ENCODE measurements at regions not wholly inside any gene's neighbourhood (a gene's known extent, or its start where the extent isn't known, plus 50 kb on each side); places are given as distances from the start of the nearest gene placed in this dataset.
"Not testable (repeated sequence)": the region's sequence is repeated elsewhere in the genome, so short reads cannot be mapped to it uniquely, and the experiment has no call there.

GRCh38 chr6:113060664-113061063, 713.5 kb downstream of the RFPL4B start:
- no peak for DNase-seq

GRCh38 chr6:113065611-113066010, 718.5 kb downstream of the RFPL4B start:
- DNase-seq: no peak

GRCh38 chr6:113067612-113068275, 720.6 kb downstream of the RFPL4B start:
- no peak for DNase-seq

- DNase-seq: no peak
Measured at GRCh38 chr6:113068570-113068969, 721.4 kb downstream of the RFPL4B start.

- DNase-seq: not testable (repeated sequence)
Measured at GRCh38 chr6:113070681-113071080, 723.6 kb downstream of the RFPL4B start.

GRCh38 chr6:113073611-113074191, 726.6 kb downstream of the RFPL4B start:
- DNase-seq: no peak

- no peak for DNase-seq
Measured at GRCh38 chr6:113076116-113076515, 729.0 kb downstream of the RFPL4B start.

GRCh38 chr6:113076816-113077215, 729.7 kb downstream of the RFPL4B start:
- DNase-seq: no peak

GRCh38 chr6:113077794-113078193, 730.7 kb downstream of the RFPL4B start:
- DNase-seq: no peak

- DNase-seq: no peak
Measured at GRCh38 chr6:113078791-113079190, 731.7 kb downstream of the RFPL4B start.

- DNase-seq: no peak
Measured at GRCh38 chr6:113082745-113083144, 735.6 kb downstream of the RFPL4B start.

GRCh38 chr6:113083947-113084346, 736.8 kb downstream of the RFPL4B start:
- no peak for DNase-seq

GRCh38 chr6:113089056-113089455, 741.9 kb downstream of the RFPL4B start:
- no peak for DNase-seq

GRCh38 chr6:113092795-113093194, 745.7 kb downstream of the RFPL4B start:
- DNase-seq: no peak

- DNase-seq: no peak
Measured at GRCh38 chr6:113094779-113095178, 747.6 kb downstream of the RFPL4B start.

- DNase-seq: no peak
Measured at GRCh38 chr6:113095841-113096240, 748.7 kb downstream of the RFPL4B start.

- DNase-seq: no peak
Measured at GRCh38 chr6:113102761-113103160, 754.4 kb upstream of the MARCKS start.

GRCh38 chr6:113103634-113104361, 753.3 kb upstream of the MARCKS start:
- no peak for DNase-seq

GRCh38 chr6:113104541-113104940, 752.6 kb upstream of the MARCKS start:
- no peak for DNase-seq

- no peak for DNase-seq
Measured at GRCh38 chr6:113104951-113105350, 752.2 kb upstream of the MARCKS start.

- no peak for DNase-seq
Measured at GRCh38 chr6:113110211-113110610, 746.9 kb upstream of the MARCKS start.

GRCh38 chr6:113111550-113111949, 745.6 kb upstream of the MARCKS start:
- no peak for DNase-seq

GRCh38 chr6:113112086-113112485, 745.1 kb upstream of the MARCKS start:
- DNase-seq: no peak

- DNase-seq: no peak
Measured at GRCh38 chr6:113115196-113115595, 741.9 kb upstream of the MARCKS start.
